ENCODE measurements at regions not wholly inside any gene's neighbourhood (a gene's known extent, or its start where the extent isn't known, plus 50 kb on each side); places are given as distances from the start of the nearest gene placed in this dataset.

GRCh38 chr5:174789596-174789995 is 65.2 kb downstream of the MSX2 start:
- H3K27ac ChIP-seq = no peak overlapping the region
- DNase-seq = no peak
- H3K4me1 ChIP-seq = peaks cover 0 to 8% (median 7%) of the 10 kb centered on the region in 4 donors
- no peaks in the 10 kb centered on the region for H3K36me3 ChIP-seq
- TF ChIP-seq CTCF (IDR thresholded peaks at IDR 0.05) (no peak), EP300 (IDR thresholded peaks at IDR 0.05) (no peak), POLR2A (IDR thresholded peaks at IDR 0.05) (no peak), POLR2AphosphoS5 (IDR thresholded peaks at IDR 0.05) (no peak)
- no peak overlapping the region for H3K4me3 ChIP-seq
- H3K27me3 ChIP-seq = peaks cover 0 to 15% (median 0%) of the 10 kb centered on the region in 3 donors
- intact Hi-C loops (cut with DNase I) = no loop called here
- peaks cover 0 to 9% (median 0%) of the 10 kb centered on the region in 4 donors for H3K9me3 ChIP-seq
- WGBS, 2 donors = 85% methylated on average over 4 of the region's 4 CpGs

GRCh38 chr5:174785120-174785680 is 60.8 kb downstream of the MSX2 start:
- H3K27me3 ChIP-seq = no peaks in the 10 kb centered on the region
- H3K4me1 ChIP-seq = no peaks in the 10 kb centered on the region
- no peak for TF ChIP-seq CTCF (IDR thresholded peaks at IDR 0.05)
- DNase-seq = no peak
- H3K36me3 ChIP-seq = no peaks in the 10 kb centered on the region
- H3K9me3 ChIP-seq = peaks cover 0 to 11% (median 0%) of the 10 kb centered on the region in 4 donors
- no peak overlapping the region for H3K27ac ChIP-seq
- 77 to 85% methylated on average over 5 of the region's 5 CpGs for WGBS, 2 donors
- H3K4me3 ChIP-seq = no peak overlapping the region
- intact Hi-C loops (cut with DNase I) = no loop called here

Small RNAs in the stretch of these regions (small RNA-seq; reads per million reads assigned to genes)
- 0 reads per million in 3 donors for gene AC008413.1

Measured in sigmoid colon (tissue), 6 donors.